GM19023 (cell line): ENCODE measurements at regions not wholly inside any gene's neighbourhood (a gene's known extent, or its start where the extent isn't known, plus 50 kb on each side); places are given as distances from the start of the nearest gene placed in this dataset.
"Not testable (repeated sequence)": the region's sequence is repeated elsewhere in the genome, so short reads cannot be mapped to it uniquely, and the experiment has no call there.

Source experiments
- ATAC-seq: cut with Tn5 transposase; IDR thresholded peaks from one replicate; pipeline ENCODE4 v1.9.1; 2021; ENCODE audit warnings: mild to moderate bottlenecking, moderate library complexity; ENCODE audit not compliant: unreplicated experiment

DNA sequence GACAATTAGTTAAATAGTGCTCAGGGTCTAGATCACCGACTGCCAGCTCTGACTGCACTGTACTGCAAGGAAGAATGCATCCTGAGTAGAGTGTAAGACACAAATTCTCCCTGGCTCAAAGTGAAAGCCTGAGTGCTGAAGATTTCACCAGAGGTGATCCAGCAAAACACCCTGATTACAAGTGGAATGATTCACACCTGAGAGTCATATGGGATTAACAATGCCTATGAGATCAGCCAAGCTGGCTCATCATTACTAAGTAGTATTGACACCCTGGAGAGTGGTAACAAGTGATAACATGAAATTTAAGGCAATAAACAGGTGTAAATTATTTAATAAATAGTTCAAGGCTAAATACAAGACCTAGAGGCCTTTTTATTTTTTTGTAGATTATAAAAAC lies 403.8 kb upstream of the PRR20A start:
- ATAC-seq: no peak

DNA sequence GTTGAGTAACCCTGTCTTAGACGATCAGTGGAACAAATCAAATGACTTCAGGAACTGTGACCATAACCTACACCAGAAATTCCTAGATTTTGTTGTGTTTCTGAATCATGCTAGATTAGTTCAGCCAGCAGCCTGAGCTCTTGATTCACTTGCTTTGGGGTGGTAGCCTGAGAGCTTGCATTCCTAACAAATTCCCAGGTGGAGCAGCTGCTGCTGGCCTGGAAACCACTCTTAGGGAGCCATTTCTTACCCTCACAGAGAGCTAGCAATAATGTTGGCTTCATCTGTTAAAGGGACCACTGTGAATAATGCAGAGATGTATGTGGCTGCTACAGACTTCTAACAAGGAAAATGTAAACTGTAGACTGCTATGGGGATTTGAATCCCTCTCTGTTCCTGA lies 388.1 kb upstream of the PRR20A start:
- no peak for ATAC-seq

- ATAC-seq: no peak
Observed at GRCh38 chr13:56755181-56755935, 385.4 kb upstream of the PRR20A start.

GRCh38 chr13:56763333-56763732 lies 377.4 kb upstream of the PRR20A start:
- not testable (repeated sequence) for ATAC-seq

DNA sequence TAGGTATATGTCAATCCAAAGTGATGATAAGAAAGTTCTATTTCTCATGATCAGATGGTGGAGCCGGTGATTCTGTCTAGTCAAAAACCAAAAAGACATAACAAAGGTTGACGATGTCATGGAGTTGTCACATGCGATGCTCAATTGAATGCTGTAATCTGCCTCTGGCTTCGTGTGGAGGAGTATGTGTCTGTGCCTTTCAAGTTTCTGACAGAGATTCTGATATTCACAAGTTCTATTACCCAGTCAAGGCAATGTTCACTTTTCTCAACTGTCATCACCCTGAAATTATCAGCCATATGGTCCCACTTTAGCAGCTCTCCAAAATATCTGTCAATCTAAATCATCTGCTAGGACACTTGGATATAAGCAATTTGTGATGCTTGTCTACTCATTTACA lies 367.6 kb upstream of the PRR20A start:
- no peak for ATAC-seq

- ATAC-seq: no peak
Observed at GRCh38 chr13:56789527-56789926, 351.2 kb upstream of the PRR20A start.

DNA sequence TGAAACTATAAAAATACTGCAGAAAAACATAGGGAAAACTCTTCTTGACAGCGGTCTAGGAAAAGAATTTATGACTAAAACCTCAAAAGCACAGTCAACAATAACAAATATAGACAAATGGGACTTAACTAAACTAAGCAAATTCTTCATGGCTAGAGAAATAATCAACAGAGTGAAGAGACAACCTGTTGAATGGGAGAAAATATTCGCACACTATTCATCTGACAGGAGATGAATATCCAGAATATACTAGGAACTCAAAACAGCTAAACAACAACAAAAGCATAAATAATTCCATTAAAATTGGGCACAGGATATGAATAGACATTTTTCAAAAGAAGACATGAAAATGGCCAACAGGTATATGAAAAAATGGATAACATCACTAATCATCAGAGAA lies 303.6 kb upstream of the PRR20A start:
- ATAC-seq: no peak

DNA sequence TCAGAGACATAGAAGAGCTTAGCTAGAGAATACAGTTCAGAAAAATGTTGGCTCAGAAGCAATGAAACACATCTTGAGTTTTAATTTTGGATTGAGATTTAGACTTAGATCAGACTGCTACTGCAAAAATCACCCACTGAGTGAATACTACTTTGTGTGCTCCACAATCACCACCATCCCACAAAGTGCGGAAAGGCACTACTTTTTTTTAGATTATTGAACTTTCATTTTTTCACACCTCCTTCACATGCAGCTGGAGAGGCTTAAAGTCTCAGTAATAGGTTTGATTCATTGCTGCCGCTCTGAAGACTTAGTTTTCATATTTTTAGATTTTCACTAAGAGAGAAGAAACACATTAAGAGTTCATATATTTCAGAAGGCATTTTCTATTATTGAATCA lies 289.9 kb upstream of the PRR20A start:
- no peak for ATAC-seq

GRCh38 chr13:56861476-56861875 lies 279.2 kb upstream of the PRR20A start:
- no peak for ATAC-seq

- ATAC-seq: no peak
Observed at GRCh38 chr13:56864451-56864850, 276.3 kb upstream of the PRR20A start.

DNA sequence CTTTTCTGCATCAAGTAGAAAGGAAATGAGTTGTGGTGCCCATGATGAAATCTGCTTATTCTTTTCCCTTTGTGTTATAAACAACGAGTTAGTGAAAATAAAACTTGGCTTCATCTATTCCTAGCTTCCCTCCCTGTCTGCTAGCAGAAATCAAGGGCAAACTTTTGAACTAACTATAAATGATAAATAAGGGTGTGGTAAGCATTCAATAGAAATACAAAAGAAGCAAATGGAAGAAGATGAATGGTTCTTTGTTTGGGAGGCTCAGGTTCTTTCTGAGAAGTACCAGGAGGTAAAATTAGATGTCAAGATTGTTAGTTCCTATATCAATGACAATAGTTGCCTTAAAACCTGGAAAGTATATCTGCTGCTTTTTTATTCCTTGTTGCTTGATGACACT lies 275.3 kb upstream of the PRR20A start:
- ATAC-seq: no peak

DNA sequence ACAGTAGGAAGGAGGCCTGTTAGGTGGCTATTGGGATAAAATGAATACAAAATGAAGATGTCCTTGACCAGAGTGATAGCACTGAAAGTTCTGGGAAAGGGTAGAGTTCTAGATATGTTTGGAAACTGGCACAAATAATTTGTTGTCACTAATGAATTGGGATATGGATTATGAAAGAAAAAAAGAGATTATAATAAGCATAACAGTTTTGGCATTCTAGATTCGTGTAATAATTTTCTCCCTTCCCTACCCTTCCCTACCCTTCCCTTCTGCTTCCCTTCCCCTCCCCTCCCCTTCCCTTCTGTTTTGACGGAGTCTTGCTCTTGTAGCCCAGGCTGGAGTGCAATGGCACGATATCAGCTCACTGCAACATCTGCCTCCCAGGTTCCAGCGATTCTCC lies 271.0 kb upstream of the PRR20A start:
- no peak for ATAC-seq

DNA sequence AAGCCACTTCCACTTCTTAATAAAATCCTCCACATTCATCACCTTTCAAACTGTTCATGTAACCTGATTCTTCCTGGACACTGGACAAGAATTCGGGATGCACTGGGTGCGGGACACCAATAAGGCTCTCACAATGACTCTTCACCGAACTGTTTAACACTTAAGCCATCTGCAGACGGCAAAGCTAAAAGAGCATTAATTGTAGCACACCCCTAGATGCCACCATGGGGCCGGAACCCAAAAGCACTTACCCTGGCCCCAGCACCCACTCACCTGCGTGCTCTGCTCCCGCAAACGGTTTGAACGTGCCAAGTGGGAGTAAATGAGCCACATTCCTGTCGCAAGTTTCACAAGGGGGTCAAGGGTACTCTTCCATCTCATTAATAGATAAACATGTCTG lies 254.3 kb upstream of the PRR20A start:
- no peak for ATAC-seq

GRCh38 chr13:56888455-56888854 lies 252.3 kb upstream of the PRR20A start:
- no peak for ATAC-seq

- no peak for ATAC-seq
Observed at GRCh38 chr13:56893843-56894242, 246.9 kb upstream of the PRR20A start.

GRCh38 chr13:56900549-56901279 lies 240.0 kb upstream of the PRR20A start:
- no peak for ATAC-seq

- no peak for ATAC-seq
Observed at GRCh38 chr13:56902276-56902675, 238.4 kb upstream of the PRR20A start.

- no peak for ATAC-seq
Observed at GRCh38 chr13:56903710-56904282, 236.9 kb upstream of the PRR20A start.

GRCh38 chr13:56906909-56907308 lies 233.8 kb upstream of the PRR20A start:
- no peak for ATAC-seq

DNA sequence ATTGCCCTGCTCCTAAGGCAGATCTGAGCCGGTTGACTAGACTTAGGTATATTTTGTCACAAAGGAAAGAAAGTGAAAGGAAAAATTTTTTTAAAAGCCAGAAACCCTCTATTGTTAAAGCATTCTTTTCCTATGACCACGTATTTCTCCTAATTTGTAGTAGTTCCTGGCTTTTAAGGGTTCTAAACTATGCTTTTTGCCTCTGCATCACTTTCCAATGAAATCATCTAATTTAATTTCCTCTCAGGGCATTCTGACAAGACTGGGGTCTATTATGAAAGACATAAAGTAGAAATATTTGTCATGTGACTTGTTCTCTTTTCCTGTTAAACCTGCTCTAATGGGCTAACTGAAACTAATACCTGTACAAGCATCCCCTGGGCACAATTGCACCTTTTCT lies 233.0 kb upstream of the PRR20A start:
- ATAC-seq: no peak

DNA sequence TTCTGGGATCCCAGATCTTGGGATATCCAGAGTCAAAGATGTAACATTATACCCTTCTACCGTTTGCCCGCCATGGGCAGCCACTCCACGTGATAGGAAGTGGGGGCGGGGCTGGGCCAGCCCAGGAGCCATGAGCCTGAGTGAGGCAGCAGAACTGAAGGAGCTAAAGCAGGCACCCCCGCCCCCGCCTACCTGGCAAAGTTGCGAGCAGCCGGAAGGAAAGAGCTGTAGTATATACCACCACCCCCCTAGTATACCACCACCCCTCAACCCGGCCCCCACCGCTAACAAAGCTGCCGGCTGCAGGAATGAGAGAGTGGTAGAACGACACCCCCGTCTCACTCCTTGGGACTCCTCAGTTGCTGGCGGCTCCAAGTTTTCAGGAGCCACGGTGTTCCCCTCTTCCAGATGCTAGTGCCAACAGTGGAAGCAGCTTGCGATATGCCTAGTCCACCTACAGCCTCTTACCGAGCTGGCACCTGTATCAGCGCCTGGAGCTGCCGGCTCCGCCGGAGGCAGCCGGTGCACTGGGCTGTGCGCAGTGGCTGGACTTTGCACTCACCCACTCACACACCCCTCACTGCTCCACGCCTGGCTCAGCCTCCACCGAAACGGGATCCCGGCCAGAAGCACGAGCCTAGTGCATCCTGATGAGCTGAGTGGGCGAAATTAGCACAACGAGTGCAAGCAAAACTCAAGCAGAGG lies 230.7 kb upstream of the PRR20A start:
- no peak for ATAC-seq

GRCh38 chr13:56917966-56918365 lies 222.8 kb upstream of the PRR20A start:
- no peak for ATAC-seq
